Activated naive CD8-positive, alpha-beta T cell treated with anti-CD3 and anti-CD28 coated beads, Interleukin-2, amount 10 ng/mL, durations not matched to agents 7 days and 5 days (primary cell): ENCODE measurements at regions not wholly inside any gene's neighbourhood (a gene's known extent, or its start where the extent isn't known, plus 50 kb on each side); places are given as distances from the start of the nearest gene placed in this dataset.

Experiments used
- ATAC-seq: fragments of 150-1000 bp; cut with Tn5 transposase; one replicate; pipeline ENCODE4 v1.10.0; 2021; ENCODE audit warnings: low read depth, moderate library complexity
- POLR2A ChIA-PET: fragments of 350-600 bp; sonication (Branson Sonifier 250); formaldehyde crosslinking; loops from one replicate; lab custom pipeline; 2021; ENCODE audit warnings: antibody characterized with exemption; lab: Charles Lee
- DNase-seq: peaks from one replicate; pipeline ENCODE4 v3.0.0; 2021
- H3K27ac Mint-ChIP-seq: one replicate; pipeline ENCODE4 v1.8.0; 2022; ENCODE audit warnings: mild to moderate bottlenecking, mixed read lengths
- H3K27me3 Mint-ChIP-seq: one replicate; pipeline ENCODE4 v1.8.0; 2022; ENCODE audit warnings: mild to moderate bottlenecking, moderate library complexity, mixed read lengths
- H3K36me3 Mint-ChIP-seq: one replicate; pipeline ENCODE4 v1.8.0; 2021; ENCODE audit warnings: mild to moderate bottlenecking, mixed read lengths
- H3K4me1 Mint-ChIP-seq: one replicate; pipeline ENCODE4 v1.8.0; 2021; ENCODE audit warnings: mixed read lengths
- H3K4me3 Mint-ChIP-seq: one replicate; pipeline ENCODE4 v1.8.0; 2022; ENCODE audit warnings: mild to moderate bottlenecking, moderate library complexity, mixed read lengths
- H3K9me3 Mint-ChIP-seq: one replicate; pipeline ENCODE4 v1.8.0; 2021; ENCODE audit warnings: mixed read lengths

GRCh38 chr10:63761243-63761642 lies 240.0 kb downstream of the REEP3 start:
- POLR2A ChIA-PET = no interaction called here
- Mint-ChIP-seq H3K27ac (no peak overlapping the region), H3K36me3 (no peaks in the 10 kb centered on the region), H3K4me1 (no peaks in the 10 kb centered on the region), H3K9me3 (no peaks in the 10 kb centered on the region), H3K27me3 (peaks cover 26% of the 10 kb centered on the region), H3K4me3 (no peak overlapping the region)
- ATAC-seq (no peak), DNase-seq (no peak)

- H3K4me3 Mint-ChIP-seq = no peak overlapping the region
- POLR2A ChIA-PET = no interaction called here
- no peaks in the 10 kb centered on the region for H3K9me3 Mint-ChIP-seq
- ATAC-seq = no peak
- no peaks in the 10 kb centered on the region for H3K36me3 Mint-ChIP-seq
- DNase-seq = no peak
- no peaks in the 10 kb centered on the region for H3K4me1 Mint-ChIP-seq
- H3K27ac Mint-ChIP-seq = no peak overlapping the region
- H3K27me3 Mint-ChIP-seq = peaks cover 23% of the 10 kb centered on the region
Observed at GRCh38 chr10:63763744-63764143, 242.5 kb downstream of the REEP3 start.

- no peak overlapping the region for H3K4me3 Mint-ChIP-seq
- POLR2A ChIA-PET = no interaction called here
- no peak overlapping the region for H3K27ac Mint-ChIP-seq
- H3K4me1 Mint-ChIP-seq = no peaks in the 10 kb centered on the region
- no peak for DNase-seq
- ATAC-seq = no peak
- no peaks in the 10 kb centered on the region for H3K36me3 Mint-ChIP-seq
- peaks cover 14% of the 10 kb centered on the region for H3K27me3 Mint-ChIP-seq
- no peaks in the 10 kb centered on the region for H3K9me3 Mint-ChIP-seq
Observed at GRCh38 chr10:63765126-63765525, 243.9 kb downstream of the REEP3 start.

GRCh38 chr10:63766745-63767137 lies 245.5 kb downstream of the REEP3 start:
- no peak overlapping the region for H3K4me3 Mint-ChIP-seq
- peaks cover 12% of the 10 kb centered on the region for H3K27me3 Mint-ChIP-seq
- H3K27ac Mint-ChIP-seq = no peak overlapping the region
- H3K4me1 Mint-ChIP-seq = no peaks in the 10 kb centered on the region
- ATAC-seq (no peak), DNase-seq (no peak)
- POLR2A ChIA-PET = no interaction called here
- H3K36me3 Mint-ChIP-seq = no peaks in the 10 kb centered on the region
- H3K9me3 Mint-ChIP-seq = no peaks in the 10 kb centered on the region

GRCh38 chr10:63767138-63767801 lies 246.1 kb downstream of the REEP3 start:
- no peaks in the 10 kb centered on the region for H3K9me3 Mint-ChIP-seq
- H3K27ac Mint-ChIP-seq = no peak overlapping the region
- H3K27me3 Mint-ChIP-seq = peaks cover 6% of the 10 kb centered on the region
- ATAC-seq (no peak), DNase-seq (no peak)
- POLR2A ChIA-PET = no interaction called here
- H3K4me1 Mint-ChIP-seq = no peaks in the 10 kb centered on the region
- no peaks in the 10 kb centered on the region for H3K36me3 Mint-ChIP-seq
- H3K4me3 Mint-ChIP-seq = no peak overlapping the region

GRCh38 chr10:63769367-63769766 lies 248.2 kb downstream of the REEP3 start:
- H3K27ac Mint-ChIP-seq = no peak overlapping the region
- peaks cover 8% of the 10 kb centered on the region for H3K27me3 Mint-ChIP-seq

GRCh38 chr10:63770523-63770922 lies 249.3 kb downstream of the REEP3 start:
- H3K27me3 Mint-ChIP-seq = peaks cover 8% of the 10 kb centered on the region
- H3K36me3 Mint-ChIP-seq = no peaks in the 10 kb centered on the region
- H3K4me1 Mint-ChIP-seq = no peaks in the 10 kb centered on the region
- H3K27ac Mint-ChIP-seq = no peak overlapping the region
- no peak overlapping the region for H3K4me3 Mint-ChIP-seq
- ATAC-seq (no peak), DNase-seq (no peak)
- POLR2A ChIA-PET = no interaction called here
- H3K9me3 Mint-ChIP-seq = no peaks in the 10 kb centered on the region

More at GRCh38 chr10:63769367-63769766, 248.2 kb downstream of the REEP3 start:
- no peaks in the 10 kb centered on the region for H3K36me3 Mint-ChIP-seq
- H3K9me3 Mint-ChIP-seq = no peaks in the 10 kb centered on the region
- POLR2A ChIA-PET = no interaction called here
- DNase-seq = no peak
- no peak for ATAC-seq
- no peak overlapping the region for H3K4me3 Mint-ChIP-seq
- H3K4me1 Mint-ChIP-seq = no peaks in the 10 kb centered on the region

- peaks cover 12% of the 10 kb centered on the region for H3K27me3 Mint-ChIP-seq
- ATAC-seq = no peak
- H3K4me1 Mint-ChIP-seq = no peaks in the 10 kb centered on the region
- no peak overlapping the region for H3K27ac Mint-ChIP-seq
- no peaks in the 10 kb centered on the region for H3K36me3 Mint-ChIP-seq
- POLR2A ChIA-PET = no interaction called here
- no peaks in the 10 kb centered on the region for H3K9me3 Mint-ChIP-seq
- DNase-seq = no peak
- H3K4me3 Mint-ChIP-seq = no peak overlapping the region
Observed at GRCh38 chr10:63772491-63772890, 251.3 kb downstream of the REEP3 start.

- no peak overlapping the region for H3K4me3 Mint-ChIP-seq
- no peaks in the 10 kb centered on the region for H3K9me3 Mint-ChIP-seq
- no peak overlapping the region for H3K27ac Mint-ChIP-seq
- H3K27me3 Mint-ChIP-seq = peaks cover 12% of the 10 kb centered on the region
- no peak for ATAC-seq
- no peak for DNase-seq
- H3K36me3 Mint-ChIP-seq = no peaks in the 10 kb centered on the region
- POLR2A ChIA-PET = no interaction called here
- no peaks in the 10 kb centered on the region for H3K4me1 Mint-ChIP-seq
Observed at GRCh38 chr10:63773106-63773505, 251.9 kb downstream of the REEP3 start.

GRCh38 chr10:63773962-63774361 lies 252.8 kb downstream of the REEP3 start:
- H3K4me3 Mint-ChIP-seq = no peak overlapping the region
- no peaks in the 10 kb centered on the region for H3K9me3 Mint-ChIP-seq
- POLR2A ChIA-PET = no interaction called here
- H3K36me3 Mint-ChIP-seq = no peaks in the 10 kb centered on the region
- H3K4me1 Mint-ChIP-seq = no peaks in the 10 kb centered on the region
- DNase-seq (no peak), ATAC-seq (no peak)
- H3K27ac Mint-ChIP-seq = no peak overlapping the region
- peaks cover 12% of the 10 kb centered on the region for H3K27me3 Mint-ChIP-seq

GRCh38 chr10:63780101-63780500 lies 258.9 kb downstream of the REEP3 start:
- H3K36me3 Mint-ChIP-seq = no peaks in the 10 kb centered on the region
- DNase-seq = no peak
- H3K27me3 Mint-ChIP-seq = peaks cover 14% of the 10 kb centered on the region
- H3K4me3 Mint-ChIP-seq = no peak overlapping the region
- POLR2A ChIA-PET = no interaction called here
- H3K27ac Mint-ChIP-seq = no peak overlapping the region
- H3K4me1 Mint-ChIP-seq = no peaks in the 10 kb centered on the region
- H3K9me3 Mint-ChIP-seq = no peaks in the 10 kb centered on the region
- ATAC-seq = no peak

GRCh38 chr10:63781226-63781625 lies 260.0 kb downstream of the REEP3 start:
- Mint-ChIP-seq H3K9me3 (peaks cover 3% of the 10 kb centered on the region), H3K4me1 (no peaks in the 10 kb centered on the region), H3K4me3 (no peak overlapping the region), H3K36me3 (no peaks in the 10 kb centered on the region), H3K27ac (no peak overlapping the region), H3K27me3 (peaks cover 14% of the 10 kb centered on the region)
- no peak for ATAC-seq
- POLR2A ChIA-PET = no interaction called here
- DNase-seq = no peak

- ATAC-seq (no peak), DNase-seq (no peak)
- H3K4me1 Mint-ChIP-seq = no peaks in the 10 kb centered on the region
- no peak overlapping the region for H3K4me3 Mint-ChIP-seq
- no peaks in the 10 kb centered on the region for H3K36me3 Mint-ChIP-seq
- no peak overlapping the region for H3K27ac Mint-ChIP-seq
- peaks cover 4% of the 10 kb centered on the region for H3K9me3 Mint-ChIP-seq
- peaks cover 23% of the 10 kb centered on the region for H3K27me3 Mint-ChIP-seq
- POLR2A ChIA-PET = no interaction called here
Observed at GRCh38 chr10:63783882-63784281, 262.7 kb downstream of the REEP3 start.

GRCh38 chr10:63788152-63788821 lies 267.1 kb downstream of the REEP3 start:
- POLR2A ChIA-PET = no interaction called here
- ATAC-seq (no peak), DNase-seq (no peak)
- Mint-ChIP-seq H3K27me3 (peaks cover 22% of the 10 kb centered on the region), H3K4me3 (no peak overlapping the region), H3K27ac (no peak overlapping the region), H3K9me3 (peaks cover 4% of the 10 kb centered on the region), H3K4me1 (no peaks in the 10 kb centered on the region), H3K36me3 (no peaks in the 10 kb centered on the region)
